ENCODE measurements at regions not wholly inside any gene's neighbourhood (a gene's known extent, or its start where the extent isn't known, plus 50 kb on each side); places are given as distances from the start of the nearest gene placed in this dataset.

GRCh38 chrX:113529426-113530013 lies 688.9 kb upstream of the AMOT start:
- Mint-ChIP-seq H3K36me3 (ENCODE audit: insufficient read depth, unreplicated experiment) (no peaks in the 10 kb centered on the region), H3K27ac (ENCODE audit: low read depth, unreplicated experiment) (no peak overlapping the region)
- no peak for DNase-seq (ENCODE audit: unreplicated experiment)

GRCh38 chrX:113522814-113523213 lies 682.2 kb upstream of the AMOT start:
- Mint-ChIP-seq H3K27me3 (ENCODE audit: insufficient read depth, unreplicated experiment) (peaks cover 32% of the 10 kb centered on the region), H3K4me3 (ENCODE audit: unreplicated experiment) (no peak overlapping the region), H3K4me1 (ENCODE audit: insufficient read depth, unreplicated experiment) (no peaks in the 10 kb centered on the region), H3K27ac (ENCODE audit: low read depth, unreplicated experiment) (no peak overlapping the region), H3K9me3 (ENCODE audit: unreplicated experiment) (no peaks in the 10 kb centered on the region), H3K36me3 (ENCODE audit: insufficient read depth, unreplicated experiment) (no peaks in the 10 kb centered on the region)
- POLR2A ChIA-PET = no interaction called here
- no TSS peak for BruUV-seq (replicated peaks)
- no peak for DNase-seq (ENCODE audit: unreplicated experiment)
- intact Hi-C loops (cut with micrococcal nuclease) = no loop called here
- TF ChIP-seq, protein P1, sequence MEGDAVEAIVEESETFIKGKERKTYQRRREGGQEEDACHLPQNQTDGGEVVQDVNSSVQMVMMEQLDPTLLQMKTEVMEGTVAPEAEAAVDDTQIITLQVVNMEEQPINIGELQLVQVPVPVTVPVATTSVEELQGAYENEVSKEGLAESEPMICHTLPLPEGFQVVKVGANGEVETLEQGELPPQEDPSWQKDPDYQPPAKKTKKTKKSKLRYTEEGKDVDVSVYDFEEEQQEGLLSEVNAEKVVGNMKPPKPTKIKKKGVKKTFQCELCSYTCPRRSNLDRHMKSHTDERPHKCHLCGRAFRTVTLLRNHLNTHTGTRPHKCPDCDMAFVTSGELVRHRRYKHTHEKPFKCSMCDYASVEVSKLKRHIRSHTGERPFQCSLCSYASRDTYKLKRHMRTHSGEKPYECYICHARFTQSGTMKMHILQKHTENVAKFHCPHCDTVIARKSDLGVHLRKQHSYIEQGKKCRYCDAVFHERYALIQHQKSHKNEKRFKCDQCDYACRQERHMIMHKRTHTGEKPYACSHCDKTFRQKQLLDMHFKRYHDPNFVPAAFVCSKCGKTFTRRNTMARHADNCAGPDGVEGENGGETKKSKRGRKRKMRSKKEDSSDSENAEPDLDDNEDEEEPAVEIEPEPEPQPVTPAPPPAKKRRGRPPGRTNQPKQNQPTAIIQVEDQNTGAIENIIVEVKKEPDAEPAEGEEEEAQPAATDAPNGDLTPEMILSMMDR (IDR thresholded peaks at IDR 0.05; ENCODE audit: unreplicated experiment) = no peak
- CTCF ChIA-PET = no interaction called here

More at GRCh38 chrX:113529426-113530013, 688.9 kb upstream of the AMOT start:
- no TSS peak for BruUV-seq (replicated peaks)
- Mint-ChIP-seq H3K4me3 (ENCODE audit: unreplicated experiment) (no peak overlapping the region), H3K9me3 (ENCODE audit: unreplicated experiment) (no peaks in the 10 kb centered on the region), H3K27me3 (ENCODE audit: insufficient read depth, unreplicated experiment) (peaks cover 61% of the 10 kb centered on the region), H3K4me1 (ENCODE audit: insufficient read depth, unreplicated experiment) (no peaks in the 10 kb centered on the region)
- ChIA-PET POLR2A (no interaction called here), CTCF (no interaction called here)
- TF ChIP-seq, protein P1 (IDR thresholded peaks at IDR 0.05; ENCODE audit: unreplicated experiment) = no peak
- intact Hi-C loops (cut with micrococcal nuclease) = no loop called here

DNA sequence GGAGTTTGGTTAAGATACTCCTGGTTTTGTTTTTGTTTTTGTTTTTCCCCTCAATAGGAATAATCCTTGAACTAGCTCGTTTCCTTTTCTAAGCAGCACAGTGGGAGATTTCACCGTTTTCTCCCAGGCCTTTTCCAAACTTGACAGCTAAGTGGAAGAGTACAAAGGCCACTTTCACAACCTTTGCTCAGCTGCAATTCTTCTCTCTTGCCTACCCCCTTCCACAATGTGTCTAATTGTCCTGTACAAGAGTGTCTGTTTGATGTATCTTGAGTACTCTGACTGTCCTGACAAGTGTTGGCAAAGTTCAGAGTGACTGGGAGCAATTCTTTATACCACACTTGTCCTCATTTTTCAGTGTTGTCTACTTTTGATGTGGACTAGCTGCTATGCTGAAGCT lies 674.3 kb upstream of the AMOT start:
- no peak for DNase-seq (ENCODE audit: unreplicated experiment)
- Mint-ChIP-seq H3K27me3 (ENCODE audit: insufficient read depth, unreplicated experiment) (peaks cover 54% of the 10 kb centered on the region), H3K4me1 (ENCODE audit: insufficient read depth, unreplicated experiment) (peaks cover 16% of the 10 kb centered on the region), H3K27ac (ENCODE audit: low read depth, unreplicated experiment) (no peak overlapping the region), H3K36me3 (ENCODE audit: insufficient read depth, unreplicated experiment) (no peaks in the 10 kb centered on the region), H3K9me3 (ENCODE audit: unreplicated experiment) (no peaks in the 10 kb centered on the region), H3K4me3 (ENCODE audit: unreplicated experiment) (no peak overlapping the region)
- intact Hi-C loops (cut with micrococcal nuclease) = no loop called here
- ChIA-PET CTCF (interaction anchor here (0.6 kb wide), 1 partner anchor 39 kb away, joined by 3 read pairs; no protein-coding TSS in a partner anchor), POLR2A (interaction anchor here (0.6 kb wide), 1 partner anchor 759 kb away, joined by 4 read pairs; no protein-coding TSS in a partner anchor)
- TF ChIP-seq, protein P1 (IDR thresholded peaks at IDR 0.05; ENCODE audit: unreplicated experiment) = no peak
- BruUV-seq (replicated peaks) = no TSS peak

- TF ChIP-seq, protein P1 (IDR thresholded peaks at IDR 0.05; ENCODE audit: unreplicated experiment) = no peak
- H3K27ac Mint-ChIP-seq (ENCODE audit: low read depth, unreplicated experiment) = peak overlapping the region; percentile 28
- intact Hi-C loops (cut with micrococcal nuclease) = no loop called here
These were observed 672.2 kb upstream of the AMOT start for GRCh38 chrX:113512700-113513395.

More at GRCh38 chrX:113512700-113513395, 672.2 kb upstream of the AMOT start:
- peaks cover 16% of the 10 kb centered on the region for H3K4me1 Mint-ChIP-seq (ENCODE audit: insufficient read depth, unreplicated experiment)
- no peaks in the 10 kb centered on the region for H3K36me3 Mint-ChIP-seq (ENCODE audit: insufficient read depth, unreplicated experiment)
- H3K4me3 Mint-ChIP-seq (ENCODE audit: unreplicated experiment) = no peak overlapping the region
- BruUV-seq (replicated peaks) = no TSS peak
- CTCF ChIA-PET = no interaction called here
- peak; percentile 57 for DNase-seq (ENCODE audit: unreplicated experiment)
- POLR2A ChIA-PET = no interaction called here
- H3K9me3 Mint-ChIP-seq (ENCODE audit: unreplicated experiment) = no peaks in the 10 kb centered on the region
- H3K27me3 Mint-ChIP-seq (ENCODE audit: insufficient read depth, unreplicated experiment) = peaks cover 65% of the 10 kb centered on the region
